NAMALWA (cell line): ENCODE measurements at regions not wholly inside any gene's neighbourhood (a gene's known extent, or its start where the extent isn't known, plus 50 kb on each side); places are given as distances from the start of the nearest gene placed in this dataset.
A peak's percentile ranks its signal among the peaks of the same experiment; 100 is the strongest.

Experiments used
- DNase-seq: peaks from one replicate; pipeline ENCODE4 v3.0.0-alpha.2; 2015; ENCODE audit warnings: low spot score

DNA sequence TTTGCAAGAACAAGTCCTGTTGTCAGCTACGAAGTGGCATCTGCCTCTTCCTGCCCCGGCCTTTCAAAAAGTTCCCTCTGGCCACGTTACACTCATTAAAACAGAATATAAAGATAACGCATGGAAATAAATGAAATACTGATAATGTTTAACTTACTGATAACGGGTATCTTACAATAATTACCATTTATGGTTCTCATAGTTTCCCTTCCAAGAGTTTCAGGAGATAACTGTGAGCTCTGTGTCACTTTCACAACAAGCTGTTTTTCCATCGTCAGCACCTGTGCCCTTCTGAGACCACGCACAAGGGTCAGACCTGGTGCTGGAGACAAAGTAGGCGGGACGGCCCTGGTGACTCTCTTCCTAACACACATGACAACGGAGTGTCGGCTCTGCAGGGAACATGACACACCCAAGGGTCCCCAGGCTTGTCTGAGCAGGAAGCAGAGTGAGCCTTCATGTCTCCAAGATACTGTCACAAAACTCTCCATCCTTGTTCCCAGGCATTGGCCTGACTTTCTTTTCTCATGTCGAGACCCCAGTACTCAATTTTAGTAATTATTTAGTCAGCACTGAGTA, 86.2 kb upstream of the THBS2 start:
- no peak for DNase-seq

- DNase-seq, result no peak
These were observed 85.4 kb upstream of the THBS2 start for GRCh38 chr6:169339025-169339424.

GRCh38 chr6:169337886-169338445, 84.3 kb upstream of the THBS2 start:
- no peak for DNase-seq

DNA sequence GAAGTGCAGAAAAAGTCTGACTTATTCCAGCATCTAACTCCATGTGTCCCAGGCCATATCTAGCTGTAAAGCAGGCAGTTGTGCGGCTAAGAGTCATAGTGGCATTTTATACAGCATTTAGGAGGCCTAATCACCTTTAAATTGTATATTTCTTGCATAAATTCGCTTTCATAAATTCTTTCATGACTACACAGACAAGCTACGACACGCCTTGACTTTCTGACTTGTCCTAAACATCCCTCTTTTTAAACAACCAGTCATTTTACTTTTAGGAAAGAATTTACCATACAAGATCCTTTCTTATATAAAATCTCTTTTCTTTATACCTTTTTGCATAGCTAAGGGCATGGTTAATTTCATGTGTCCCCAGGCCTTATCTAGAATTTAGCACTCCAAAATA, 81.7 kb upstream of the THBS2 start:
- no peak for DNase-seq

DNA sequence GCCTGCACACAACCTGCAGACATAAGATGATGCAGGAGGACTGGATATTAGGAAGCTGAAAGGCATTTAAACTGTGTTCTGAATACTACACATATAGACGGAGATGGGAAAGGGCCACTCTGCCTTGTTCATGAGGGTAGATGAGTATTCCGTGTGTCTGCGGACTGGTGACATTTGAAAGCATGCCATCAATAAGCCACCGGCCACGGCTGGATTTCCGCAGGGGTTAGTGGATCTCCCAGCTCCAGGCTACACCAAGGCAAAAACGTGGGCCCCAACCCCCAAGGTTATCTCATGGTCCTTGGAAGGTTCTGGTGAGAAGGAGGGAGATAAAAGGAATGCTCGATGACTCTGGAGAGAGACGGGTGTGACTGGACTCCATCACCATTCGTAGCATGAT, 78.6 kb upstream of the THBS2 start:
- DNase-seq, result no peak

- DNase-seq, result no peak
These were observed 74.6 kb upstream of the THBS2 start for GRCh38 chr6:169328112-169328801.

DNA sequence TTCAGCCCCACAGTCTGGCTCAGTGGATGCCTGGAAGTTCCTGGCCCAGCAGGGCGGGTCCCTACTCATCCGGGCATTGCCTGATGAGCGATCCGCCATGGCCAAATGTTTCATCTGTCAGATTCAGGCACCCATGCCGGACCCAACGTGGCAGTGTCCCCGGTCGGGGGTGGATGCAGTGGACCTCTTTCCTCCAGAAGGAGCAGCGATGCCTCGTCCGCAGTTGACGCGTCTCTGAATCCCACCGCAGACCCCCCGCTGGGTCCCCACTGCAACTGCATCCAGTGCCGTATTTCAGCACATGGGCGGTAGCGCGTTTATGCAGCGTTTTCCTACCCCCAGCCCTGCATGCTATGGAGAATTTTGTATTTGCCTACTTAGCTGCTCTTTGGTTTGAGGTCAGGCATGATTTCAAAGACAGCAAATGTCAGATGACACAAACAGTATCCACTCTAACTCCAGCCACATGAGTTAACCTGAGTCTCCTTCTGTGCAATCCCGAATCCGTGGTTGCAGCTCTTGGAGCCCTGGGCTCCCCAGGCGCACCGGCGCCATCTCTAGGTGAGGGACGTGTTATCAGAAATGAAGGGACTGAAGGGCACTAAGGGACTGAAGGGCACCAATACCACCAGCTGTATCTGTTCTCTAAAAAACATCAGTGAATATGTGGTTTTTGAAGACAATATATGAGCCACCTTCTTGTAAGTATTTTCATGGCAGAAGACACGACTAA, 72.6 kb upstream of the THBS2 start:
- peak; percentile 18 for DNase-seq

- DNase-seq, result no peak
These were observed 71.2 kb upstream of the THBS2 start for GRCh38 chr6:169324656-169325459.

- no peak for DNase-seq
These were observed 70.4 kb upstream of the THBS2 start for GRCh38 chr6:169324086-169324485.

GRCh38 chr6:169323221-169323620, 69.6 kb upstream of the THBS2 start:
- DNase-seq, result no peak

DNA sequence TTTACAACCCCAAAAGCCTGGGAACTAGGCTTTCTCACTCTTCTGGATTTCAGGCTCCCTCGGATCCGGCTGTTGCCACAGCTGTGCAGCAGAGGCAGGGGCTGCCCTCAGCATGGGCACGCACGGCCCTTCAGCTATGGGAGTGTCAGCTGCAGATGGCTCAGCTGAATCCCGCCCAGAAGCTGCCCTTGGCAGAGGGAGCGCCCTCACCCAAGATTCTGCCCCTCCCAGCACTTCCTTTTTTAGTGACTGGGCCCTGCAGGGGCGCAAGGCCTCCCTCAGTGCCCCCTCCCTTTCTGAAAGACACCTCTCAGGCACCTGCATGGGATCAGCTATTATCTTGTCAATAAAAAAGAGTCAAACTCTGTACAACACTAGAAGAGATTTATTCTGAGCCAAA, 67.9 kb upstream of the THBS2 start:
- no peak for DNase-seq

DNA sequence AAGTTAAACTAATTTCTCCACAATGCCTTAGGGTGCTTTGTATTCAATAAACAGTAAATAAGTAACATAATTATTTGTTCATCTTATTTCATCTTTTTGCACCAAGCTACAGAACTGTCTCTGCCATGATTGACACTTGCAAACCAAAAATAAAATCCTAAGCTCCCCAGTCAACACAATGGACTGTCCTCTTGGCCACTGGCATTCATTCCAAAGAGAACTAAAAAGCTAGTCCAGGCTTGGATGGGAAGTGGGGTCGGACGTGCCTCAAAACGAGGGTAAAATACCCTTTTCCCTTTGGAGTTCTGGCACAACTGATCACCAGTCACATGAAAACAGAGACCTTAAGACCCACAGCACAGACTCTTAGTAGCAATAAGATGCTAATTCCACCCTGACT, 66.4 kb upstream of the THBS2 start:
- no peak for DNase-seq

- DNase-seq, result no peak
These were observed 64.0 kb upstream of the THBS2 start for GRCh38 chr6:169317441-169318202.

- DNase-seq, result no peak
These were observed 63.0 kb upstream of the THBS2 start for GRCh38 chr6:169316651-169317050.

- no peak for DNase-seq
These were observed 62.4 kb upstream of the THBS2 start for GRCh38 chr6:169315830-169316614.

- DNase-seq, result no peak
These were observed 59.8 kb upstream of the THBS2 start for GRCh38 chr6:169313347-169314010.

DNA sequence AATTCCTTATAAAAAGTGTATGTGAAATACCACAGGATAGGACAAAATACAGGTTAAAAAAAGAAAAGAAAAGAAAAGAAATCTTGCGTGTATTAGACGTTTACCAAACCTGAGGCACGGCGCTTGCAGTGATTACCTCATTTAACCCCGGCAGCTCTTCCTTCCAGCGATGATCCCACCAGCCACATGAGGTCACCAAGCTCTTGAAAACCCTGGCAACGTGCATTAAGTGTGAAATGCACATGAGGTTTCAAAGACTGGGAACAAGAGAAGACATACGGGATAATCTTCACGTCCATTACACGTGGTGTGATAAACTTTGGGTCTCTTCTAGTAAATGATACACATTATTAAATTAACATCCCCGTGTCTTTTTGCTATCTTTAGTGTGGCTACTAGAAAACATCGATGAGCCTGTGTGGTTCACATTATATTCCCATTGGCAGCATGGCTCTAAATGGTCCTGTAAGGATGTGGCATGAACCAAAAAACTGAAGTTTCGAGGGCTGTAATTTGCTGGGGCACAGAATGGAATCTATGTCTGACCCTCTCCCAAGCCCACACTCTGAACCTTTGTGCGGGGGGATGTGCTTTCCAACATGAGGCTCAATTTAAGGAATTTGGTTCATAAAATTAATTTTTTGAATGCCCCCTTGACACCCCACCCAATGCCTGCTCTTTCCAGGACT, 59.2 kb upstream of the THBS2 start:
- DNase-seq, result no peak

GRCh38 chr6:169310983-169311382, 57.3 kb upstream of the THBS2 start:
- no peak for DNase-seq
